Fibroblast of lung (primary cell): ENCODE measurements at regions not wholly inside any gene's neighbourhood (a gene's known extent, or its start where the extent isn't known, plus 50 kb on each side); places are given as distances from the start of the nearest gene placed in this dataset.

Experiments used
- DNase-seq, 2 donors: peaks; one replicate each; pipeline versions ENCODE4 v3.0.0 to v3.0.0-alpha.2; 2010; ENCODE audit warnings: low read depth in 2 of 2
- H2AFZ ChIP-seq: 2 replicates; pipeline ENCODE4 v1.5.1; 2012; ENCODE audit warnings: low read length, control low read depth, inconsistent platforms
- H3K27ac ChIP-seq: 2 replicates; pipeline ENCODE4 v1.5.1; 2011; ENCODE audit warnings: low read length, control low read depth; ENCODE audit not compliant: insufficient read depth
- H3K27me3 ChIP-seq: 2 replicates; pipeline ENCODE4 v1.5.1; 2011; ENCODE audit warnings: mild to moderate bottlenecking, low read length; ENCODE audit not compliant: control insufficient read depth, insufficient read depth
- H3K36me3 ChIP-seq: 2 replicates; pipeline ENCODE4 v1.5.1; 2011; ENCODE audit warnings: low read length; ENCODE audit not compliant: control insufficient read depth, insufficient read depth
- H3K4me1 ChIP-seq: 2 replicates; pipeline ENCODE4 v1.5.1; 2011; ENCODE audit warnings: low read length; ENCODE audit not compliant: control insufficient read depth, insufficient read depth; ENCODE audit errors: extremely low read depth
- H3K4me2 ChIP-seq: 2 replicates; pipeline ENCODE4 v1.5.1; 2011; ENCODE audit warnings: low read length, control low read depth; ENCODE audit not compliant: insufficient read depth; ENCODE audit errors: extremely low read depth
- H3K4me3 ChIP-seq, 4 experiments: fragments of 200-600 bp in 1 of 4; sonication (generic) in 1 of 4; replicated peaks in 1 of 4; 2 replicates each; pipeline ENCODE4 v1.5.1; 2011 to 2016; ENCODE audit warnings: low read length in 4 of 4, low read depth in 3 of 4, mild to moderate bottlenecking in 3 of 4, control low read depth in 2 of 4, inconsistent platforms in 1 of 4, mixed read lengths in 1 of 4; ENCODE audit not compliant: insufficient read depth in 1 of 4; ENCODE audit errors: control extremely low read depth in 1 of 4
- H3K79me2 ChIP-seq: 2 replicates; pipeline ENCODE4 v1.5.1; 2012; ENCODE audit warnings: mild to moderate bottlenecking, low read length, inconsistent platforms; ENCODE audit not compliant: control insufficient read depth, insufficient read depth
- H3K9ac ChIP-seq: 2 replicates; pipeline ENCODE4 v1.5.1; 2011; ENCODE audit warnings: mild to moderate bottlenecking, low read length, control low read depth; ENCODE audit not compliant: insufficient read depth
- H3K9me3 ChIP-seq: 2 replicates; pipeline ENCODE4 v1.5.1; 2012; ENCODE audit warnings: low read depth, low read length; ENCODE audit not compliant: control insufficient read depth, insufficient read depth
- H4K20me1 ChIP-seq: 2 replicates; pipeline ENCODE4 v1.5.1; 2011; ENCODE audit warnings: low read length; ENCODE audit not compliant: control insufficient read depth, insufficient read depth; ENCODE audit errors: extremely low read depth
- EZH2 ChIP-seq: IDR thresholded peaks from 2 replicates; pipeline ENCODE4 v1.5.1; 2012; ENCODE audit warnings: low read length, control low read depth, mild to moderate bottlenecking; ENCODE audit errors: missing control alignments
- TF ChIP-seq, protein P1 (sequence below), 2 donors: IDR thresholded peaks in 1 of 2; conservative IDR thresholded peaks in 1 of 2; 1 replicate in 1 of 2; 2 replicates in 1 of 2; pipeline ENCODE4 v1.5.1; 2011 to 2012; ENCODE audit warnings: low read length in 2 of 2, control low read depth in 1 of 2, inconsistent platforms in 1 of 2, low read depth in 1 of 2, mild to moderate bottlenecking in 1 of 2

DNA sequence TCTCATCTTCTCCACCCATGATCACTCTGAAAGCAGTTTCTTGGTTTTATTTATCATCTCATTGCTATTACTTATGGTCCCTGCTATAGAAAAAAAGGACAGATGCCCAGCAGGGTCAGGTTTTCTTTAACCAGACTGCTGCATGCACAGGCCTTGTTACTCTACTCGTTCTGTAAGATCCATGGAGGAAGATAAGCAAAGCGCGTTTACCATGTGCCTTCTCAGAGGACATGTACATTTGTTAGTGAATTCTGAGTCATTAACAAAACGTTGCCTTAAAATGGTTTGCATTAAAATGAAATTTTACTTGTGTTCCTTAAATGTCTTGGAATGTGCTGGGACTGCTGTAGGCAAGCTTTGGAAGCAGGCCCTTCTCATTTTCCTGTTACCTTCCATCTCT is 657.3 kb upstream of the KCNMB2 start:
- H3K79me2 ChIP-seq: no peaks in the 10 kb centered on the region
- no peak overlapping the region for H2AFZ ChIP-seq
- no peaks in the 10 kb centered on the region for H3K36me3 ChIP-seq
- no peak overlapping the region for H3K27ac ChIP-seq
- no peaks in the 10 kb centered on the region for H4K20me1 ChIP-seq
- no peaks in the 10 kb centered on the region for H3K27me3 ChIP-seq
- H3K4me3 ChIP-seq: no peak overlapping the region
- H3K9ac ChIP-seq: no peak overlapping the region
- H3K4me1 ChIP-seq: no peaks in the 10 kb centered on the region
- no peak for TF ChIP-seq EZH2
- TF ChIP-seq, protein P1, sequence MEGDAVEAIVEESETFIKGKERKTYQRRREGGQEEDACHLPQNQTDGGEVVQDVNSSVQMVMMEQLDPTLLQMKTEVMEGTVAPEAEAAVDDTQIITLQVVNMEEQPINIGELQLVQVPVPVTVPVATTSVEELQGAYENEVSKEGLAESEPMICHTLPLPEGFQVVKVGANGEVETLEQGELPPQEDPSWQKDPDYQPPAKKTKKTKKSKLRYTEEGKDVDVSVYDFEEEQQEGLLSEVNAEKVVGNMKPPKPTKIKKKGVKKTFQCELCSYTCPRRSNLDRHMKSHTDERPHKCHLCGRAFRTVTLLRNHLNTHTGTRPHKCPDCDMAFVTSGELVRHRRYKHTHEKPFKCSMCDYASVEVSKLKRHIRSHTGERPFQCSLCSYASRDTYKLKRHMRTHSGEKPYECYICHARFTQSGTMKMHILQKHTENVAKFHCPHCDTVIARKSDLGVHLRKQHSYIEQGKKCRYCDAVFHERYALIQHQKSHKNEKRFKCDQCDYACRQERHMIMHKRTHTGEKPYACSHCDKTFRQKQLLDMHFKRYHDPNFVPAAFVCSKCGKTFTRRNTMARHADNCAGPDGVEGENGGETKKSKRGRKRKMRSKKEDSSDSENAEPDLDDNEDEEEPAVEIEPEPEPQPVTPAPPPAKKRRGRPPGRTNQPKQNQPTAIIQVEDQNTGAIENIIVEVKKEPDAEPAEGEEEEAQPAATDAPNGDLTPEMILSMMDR (conservative IDR thresholded peaks at IDR 0.05 in 1 of 2, IDR thresholded peaks at IDR 0.05 in 1 of 2; ENCODE audit: low read depth in 1 of 2, low read length in 2 of 2): no peak
- no peak for DNase-seq
- no peaks in the 10 kb centered on the region for H3K9me3 ChIP-seq
- H3K4me2 ChIP-seq: no peak overlapping the region

DNA sequence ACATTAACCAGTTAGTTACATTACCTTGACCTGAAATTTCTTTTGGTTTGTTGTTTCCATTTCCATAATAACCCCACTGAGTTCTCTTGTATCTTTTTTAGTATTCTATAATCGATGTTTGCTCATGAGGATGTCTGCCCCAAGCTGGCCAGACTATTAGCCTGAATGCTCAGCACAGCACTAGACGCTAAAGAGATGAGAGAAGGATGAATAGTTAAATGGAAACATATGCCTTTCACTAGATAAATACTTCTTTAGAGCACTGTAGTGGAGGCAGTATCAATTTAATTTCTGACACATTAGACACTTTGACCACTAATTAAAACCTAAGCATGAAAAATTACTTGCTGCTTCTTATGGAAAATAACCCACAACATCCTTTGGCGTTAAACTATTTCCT is 654.9 kb upstream of the KCNMB2 start:
- Histone ChIP-seq H3K36me3 (no peaks in the 10 kb centered on the region), H2AFZ (no peak overlapping the region), H3K27me3 (no peaks in the 10 kb centered on the region), H3K9me3 (no peaks in the 10 kb centered on the region), H4K20me1 (no peaks in the 10 kb centered on the region), H3K4me3 (no peak overlapping the region), H3K4me1 (no peaks in the 10 kb centered on the region), H3K9ac (no peak overlapping the region), H3K4me2 (no peak overlapping the region), H3K27ac (no peak overlapping the region), H3K79me2 (no peaks in the 10 kb centered on the region)
- no peak for DNase-seq
- TF ChIP-seq, protein P1 (conservative IDR thresholded peaks at IDR 0.05 in 1 of 2, IDR thresholded peaks at IDR 0.05 in 1 of 2; ENCODE audit: low read depth in 1 of 2, low read length in 2 of 2): no peak
- TF ChIP-seq EZH2: no peak

DNA sequence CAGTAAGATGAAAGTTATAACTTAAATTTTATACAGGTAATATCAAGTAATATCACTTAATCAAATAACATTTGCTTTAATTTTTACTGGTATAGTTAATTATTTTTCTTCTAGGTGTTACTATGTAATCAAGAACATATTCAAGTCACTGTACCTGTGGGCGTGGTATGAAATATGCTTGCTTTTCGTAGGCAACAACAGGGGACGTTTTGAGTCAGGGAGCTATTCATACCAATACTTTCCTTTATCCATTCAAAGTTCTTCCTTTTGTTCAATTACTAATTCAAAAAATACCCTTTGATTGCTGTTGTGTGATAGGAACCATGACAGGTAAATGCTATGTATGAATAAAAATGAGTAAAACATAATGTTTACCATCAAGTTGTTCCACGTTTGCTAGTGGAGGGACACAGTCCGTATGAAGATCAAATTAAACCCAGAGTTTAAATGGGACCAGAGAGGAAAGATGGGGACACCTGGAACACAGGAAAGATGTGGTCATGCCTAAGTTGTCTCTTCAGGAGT is 654.0 kb upstream of the KCNMB2 start:
- H3K27ac ChIP-seq: no peak overlapping the region
- no peaks in the 10 kb centered on the region for H4K20me1 ChIP-seq
- H3K4me2 ChIP-seq: no peak overlapping the region
- H3K4me1 ChIP-seq: no peaks in the 10 kb centered on the region
- no peaks in the 10 kb centered on the region for H3K9me3 ChIP-seq
- H3K9ac ChIP-seq: no peak overlapping the region
- no peak overlapping the region for H2AFZ ChIP-seq
- H3K79me2 ChIP-seq: no peaks in the 10 kb centered on the region
- no peak for TF ChIP-seq EZH2
- TF ChIP-seq, protein P1 (conservative IDR thresholded peaks at IDR 0.05 in 1 of 2, IDR thresholded peaks at IDR 0.05 in 1 of 2; ENCODE audit: low read depth in 1 of 2, low read length in 2 of 2): no peak
- H3K36me3 ChIP-seq: no peaks in the 10 kb centered on the region
- no peak for DNase-seq
- H3K27me3 ChIP-seq: no peaks in the 10 kb centered on the region
- H3K4me3 ChIP-seq: no peak overlapping the region
